Liver (tissue), 8 donors: ENCODE measurements at regions not wholly inside any gene's neighbourhood (a gene's known extent, or its start where the extent isn't known, plus 50 kb on each side); places are given as distances from the start of the nearest gene placed in this dataset.

ENCODE experiments used
- DNase-seq: peaks from one replicate; pipeline ENCODE4 v3.0.0-alpha.2; 2017; ENCODE audit warnings: low spot score
- H3K27ac ChIP-seq, 2 donors: one replicate each; pipeline ENCODE4 v1.7.0; 2013; ENCODE audit warnings: inconsistent platforms in 2 of 2, low read length in 2 of 2, control low read depth in 1 of 2, low read depth in 1 of 2, mild to moderate bottlenecking in 1 of 2
- H3K27me3 ChIP-seq, 4 donors: one replicate each; pipeline versions ENCODE4 v1.6.1 to v1.7.0; 2013; ENCODE audit warnings: low read length in 3 of 4, inconsistent platforms in 1 of 4, mild to moderate bottlenecking in 1 of 4, moderate library complexity in 1 of 4; ENCODE audit not compliant: control insufficient read depth in 4 of 4, insufficient read depth in 4 of 4
- H3K36me3 ChIP-seq, 4 donors: one replicate each; pipeline versions ENCODE4 v1.6.1 to v1.7.0; 2013; ENCODE audit warnings: low read length in 3 of 4, mild to moderate bottlenecking in 3 of 4, low read depth in 1 of 4, moderate library complexity in 1 of 4; ENCODE audit not compliant: control insufficient read depth in 4 of 4, insufficient read depth in 3 of 4
- H3K4me1 ChIP-seq, 4 donors: one replicate each; pipeline versions ENCODE4 v1.6.1 to v1.7.0; 2013; ENCODE audit warnings: low read length in 3 of 4, mild to moderate bottlenecking in 3 of 4, moderate library complexity in 1 of 4; ENCODE audit not compliant: control insufficient read depth in 4 of 4, insufficient read depth in 4 of 4
- H3K4me3 ChIP-seq, 3 donors: one replicate each; pipeline versions ENCODE4 v1.6.1 to v1.7.0; 2013; ENCODE audit warnings: low read length in 3 of 3, control low read depth in 1 of 3, low read depth in 1 of 3, mild to moderate bottlenecking in 1 of 3
- H3K9ac ChIP-seq, 2 donors: one replicate each; pipeline ENCODE4 v1.7.0; 2013; ENCODE audit warnings: low read length in 2 of 2, mild to moderate bottlenecking in 2 of 2, moderate library complexity in 2 of 2, control low read depth in 1 of 2, low read depth in 1 of 2
- H3K9me3 ChIP-seq, 4 donors: one replicate each; pipeline versions ENCODE4 v1.6.1 to v1.7.0; 2013; ENCODE audit warnings: low read length in 3 of 4; ENCODE audit not compliant: control insufficient read depth in 4 of 4
- ATF3 ChIP-seq: IDR thresholded peaks from 2 replicates; pipeline ENCODE4 v1.6.1; 2016; ENCODE audit warnings: antibody characterized with exemption
- CTCF ChIP-seq: fragments of 150-350 bp; IDR thresholded peaks from 2 replicates; pipeline ENCODE4 v1.5.1; 2017; ENCODE audit warnings: improper control_type of control experiment, low read depth, low read length; ENCODE audit not compliant: missing input control
- FOXA1 ChIP-seq: IDR thresholded peaks from 2 replicates; pipeline ENCODE4 v1.6.1; 2016; ENCODE audit warnings: antibody characterized with exemption
- FOXA2 ChIP-seq: IDR thresholded peaks from 2 replicates; pipeline ENCODE4 v1.6.1; 2016; ENCODE audit warnings: antibody characterized with exemption
- GABPA ChIP-seq, 2 donors: IDR thresholded peaks in 1 of 2; conservative IDR thresholded peaks in 1 of 2; 2 replicates each; pipeline ENCODE4 v1.6.1; 2016; ENCODE audit warnings: antibody characterized with exemption in 2 of 2, mild to moderate bottlenecking in 1 of 2, moderate library complexity in 1 of 2
- HNF4A ChIP-seq, 2 donors: conservative IDR thresholded peaks; 2 replicates each; pipeline ENCODE4 v1.6.1; 2016; ENCODE audit warnings: antibody characterized with exemption in 2 of 2, mild to moderate bottlenecking in 2 of 2
- JUND ChIP-seq, 2 donors: IDR thresholded peaks; 2 replicates each; pipeline ENCODE4 v1.6.1; 2016; ENCODE audit warnings: antibody characterized with exemption in 2 of 2
- MAX ChIP-seq: IDR thresholded peaks from 2 replicates; pipeline ENCODE4 v1.6.1; 2016; ENCODE audit warnings: antibody characterized with exemption
- NR2F2 ChIP-seq: IDR thresholded peaks from 2 replicates; pipeline ENCODE4 v1.6.1; 2016; ENCODE audit warnings: antibody characterized with exemption
- REST ChIP-seq: IDR thresholded peaks from 2 replicates; pipeline ENCODE4 v1.6.1; 2016; ENCODE audit warnings: antibody characterized with exemption, mild to moderate bottlenecking
- RXRA ChIP-seq, 2 donors: IDR thresholded peaks; 2 replicates each; pipeline ENCODE4 v1.6.1; 2017 to 2018; ENCODE audit warnings: antibody characterized with exemption in 2 of 2, mild to moderate bottlenecking in 1 of 2
- SP1 ChIP-seq: IDR thresholded peaks from 2 replicates; pipeline ENCODE4 v1.6.1; 2018; ENCODE audit warnings: antibody characterized with exemption, mild to moderate bottlenecking
- TAF1 ChIP-seq: conservative IDR thresholded peaks from 2 replicates; pipeline ENCODE4 v1.6.1; 2016; ENCODE audit warnings: antibody characterized with exemption, mild to moderate bottlenecking
- YY1 ChIP-seq: IDR thresholded peaks from 2 replicates; pipeline ENCODE4 v1.6.1; 2016; ENCODE audit warnings: antibody characterized with exemption, mild to moderate bottlenecking
- ZBTB33 ChIP-seq: IDR thresholded peaks from 2 replicates; pipeline ENCODE4 v1.6.1; 2016; ENCODE audit warnings: antibody characterized with exemption
- WGBS: extraction: QIAGEN DNeasy Blood & Tissue Kit; methylation state at CpG from one replicate; pipeline ENCODE4 v1.1.7; 2013; 5-methylcytosine and 5-hydroxymethylcytosine counted together
- donor health status: healthy.
- donor health status: healthy.
- donor health status: healthy.
- donor health status: healthy.
- donor health status: healthy.

- no peak for DNase-seq
- Histone ChIP-seq H3K4me1 (no peaks in the 10 kb centered on the region), H3K27me3 (no peaks in the 10 kb centered on the region), H3K4me3 (no peak overlapping the region), H3K9me3 (no peaks in the 10 kb centered on the region), H3K36me3 (no peaks in the 10 kb centered on the region), H3K27ac (no peak overlapping the region), H3K9ac (no peak overlapping the region)
- WGBS: 83% methylated on average over 1 of the region's 1 CpG
- no peak for TF ChIP-seq REST
- TF ChIP-seq CTCF: no peak
- TF ChIP-seq GABPA (IDR thresholded peaks at IDR 0.05 in 1 of 2, conservative IDR thresholded peaks at IDR 0.05 in 1 of 2): no peak
- TF ChIP-seq YY1: no peak
- TF ChIP-seq FOXA1: no peak
These were observed 148.6 kb upstream of the FMR1 start for GRCh38 chrX:147763131-147763530.

GRCh38 chrX:147764868-147765267 lies 146.9 kb upstream of the FMR1 start:
- no peak overlapping the region for H3K27ac ChIP-seq
- H3K9me3 ChIP-seq: no peaks in the 10 kb centered on the region
- no peaks in the 10 kb centered on the region for H3K27me3 ChIP-seq
- DNase-seq: no peak
- H3K9ac ChIP-seq: no peak overlapping the region
- WGBS: 33% methylated on average over 1 of the region's 1 CpG
- no peak overlapping the region for H3K4me3 ChIP-seq
- no peak for TF ChIP-seq TAF1
- TF ChIP-seq HNF4A (conservative IDR thresholded peaks at IDR 0.05): no peak
- no peak for TF ChIP-seq FOXA1
- no peaks in the 10 kb centered on the region for H3K4me1 ChIP-seq
- no peaks in the 10 kb centered on the region for H3K36me3 ChIP-seq

GRCh38 chrX:147770858-147771257 lies 140.9 kb upstream of the FMR1 start:
- Histone ChIP-seq H3K9ac (no peak overlapping the region), H3K9me3 (no peaks in the 10 kb centered on the region), H3K4me3 (no peak overlapping the region), H3K36me3 (no peaks in the 10 kb centered on the region), H3K27ac (no peak overlapping the region), H3K27me3 (no peaks in the 10 kb centered on the region), H3K4me1 (no peaks in the 10 kb centered on the region)
- no peak for DNase-seq
- 93% methylated on average over 1 of the region's 1 CpG for WGBS
- TF ChIP-seq RXRA (IDR thresholded peaks at IDR 0.05): no peak
- no peak for TF ChIP-seq TAF1
- TF ChIP-seq CTCF: no peak
- TF ChIP-seq ZBTB33: no peak
- no peak for TF ChIP-seq FOXA2
- no peak for TF ChIP-seq SP1
- TF ChIP-seq JUND (IDR thresholded peaks at IDR 0.05): no peak
- no peak for TF ChIP-seq YY1
- no peak for TF ChIP-seq ATF3
- no peak for TF ChIP-seq GABPA (IDR thresholded peaks at IDR 0.05 in 1 of 2, conservative IDR thresholded peaks at IDR 0.05 in 1 of 2)
- no peak for TF ChIP-seq NR2F2
- TF ChIP-seq HNF4A (conservative IDR thresholded peaks at IDR 0.05): no peak
- no peak for TF ChIP-seq MAX
